Activated naive CD8-positive, alpha-beta T cell (primary cell): ENCODE measurements at regions not wholly inside any gene's neighbourhood (a gene's known extent, or its start where the extent isn't known, plus 50 kb on each side); places are given as distances from the start of the nearest gene placed in this dataset.
"Not testable (repeated sequence)": the region's sequence is repeated elsewhere in the genome, so short reads cannot be mapped to it uniquely, and the experiment has no call there.

Source experiments
- H3K27ac Mint-ChIP-seq: one replicate; pipeline ENCODE4 v1.8.0; 2021; ENCODE audit warnings: mixed read lengths
- H3K27me3 Mint-ChIP-seq: one replicate; pipeline ENCODE4 v1.8.0; 2021; ENCODE audit warnings: mixed read lengths
- H3K36me3 Mint-ChIP-seq: one replicate; pipeline ENCODE4 v1.8.0; 2021; ENCODE audit warnings: mixed read lengths
- H3K4me1 Mint-ChIP-seq: one replicate; pipeline ENCODE4 v1.8.0; 2021; ENCODE audit warnings: low read depth, mixed read lengths
- H3K4me3 Mint-ChIP-seq: one replicate; pipeline ENCODE4 v1.8.0; 2021; ENCODE audit warnings: mild to moderate bottlenecking, mixed read lengths
- H3K9me3 Mint-ChIP-seq: one replicate; pipeline ENCODE4 v1.8.0; 2021; ENCODE audit warnings: low read depth, mixed read lengths

DNA sequence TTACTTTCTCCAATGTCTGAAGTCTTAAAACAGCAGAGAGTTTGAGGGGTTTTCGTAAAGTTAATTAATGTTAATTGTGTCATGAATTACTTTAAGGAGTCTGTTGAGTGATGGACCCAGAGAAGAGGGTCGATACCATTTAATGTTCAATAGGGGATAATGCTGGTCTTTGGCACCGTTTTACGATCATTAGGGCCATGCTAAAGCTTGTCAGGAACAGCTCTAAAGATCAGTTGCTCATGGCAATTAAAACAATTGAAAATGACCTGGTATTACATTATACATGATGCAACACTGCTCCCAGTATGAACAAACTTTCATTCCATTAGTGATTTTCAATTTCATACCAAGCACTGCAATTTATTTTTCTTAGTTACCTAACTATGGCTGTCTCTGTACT, 296.9 kb downstream of the ETV1 start:
- Mint-ChIP-seq H3K4me1 (no peaks in the 10 kb centered on the region), H3K9me3 (peaks cover 3% of the 10 kb centered on the region), H3K27ac (no peak overlapping the region), H3K27me3 (no peaks in the 10 kb centered on the region), H3K4me3 (no peak overlapping the region), H3K36me3 (no peaks in the 10 kb centered on the region)

DNA sequence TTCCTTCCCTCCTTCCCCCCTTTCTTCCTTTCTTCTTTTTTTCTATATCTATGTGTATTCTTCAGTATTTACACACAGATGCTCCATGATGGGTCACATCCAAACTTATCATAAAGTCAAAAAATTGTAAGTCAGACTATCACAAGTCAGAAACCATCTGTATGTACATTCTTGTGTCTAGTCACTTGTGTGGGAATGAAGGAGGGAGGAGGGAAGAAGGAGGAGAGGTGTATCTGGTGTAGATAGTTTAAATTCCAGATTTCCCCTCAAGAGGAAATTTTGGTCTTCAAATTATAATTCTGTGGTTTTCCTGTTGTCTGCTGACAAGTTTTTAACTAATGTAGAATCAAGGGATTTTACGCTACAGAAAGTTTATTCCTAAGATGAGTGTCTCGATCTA, 287.2 kb downstream of the ETV1 start:
- H3K4me3 Mint-ChIP-seq = no peak overlapping the region
- H3K36me3 Mint-ChIP-seq = no peaks in the 10 kb centered on the region
- no peaks in the 10 kb centered on the region for H3K27me3 Mint-ChIP-seq
- H3K27ac Mint-ChIP-seq = no peak overlapping the region
- no peaks in the 10 kb centered on the region for H3K4me1 Mint-ChIP-seq
- H3K9me3 Mint-ChIP-seq = peaks cover 5% of the 10 kb centered on the region

DNA sequence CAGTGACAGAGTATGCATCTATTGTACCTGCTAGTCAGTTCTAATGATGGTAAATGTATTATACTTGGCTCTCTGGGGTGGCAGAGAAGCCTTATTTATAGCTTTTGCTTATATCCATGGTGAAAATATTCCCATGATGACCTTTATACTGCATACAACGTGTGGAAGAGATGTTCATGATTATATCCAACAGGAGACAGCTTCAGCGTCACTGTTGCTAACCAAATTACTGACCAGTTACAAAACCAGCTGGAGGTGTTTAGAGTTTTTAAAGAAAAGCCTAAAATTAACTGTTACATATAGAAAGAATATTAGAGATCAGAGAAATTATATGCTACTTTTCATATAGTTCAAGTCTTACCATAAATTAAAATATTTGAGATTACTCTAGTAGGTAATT, 280.8 kb downstream of the ETV1 start:
- no peak overlapping the region for H3K27ac Mint-ChIP-seq
- H3K27me3 Mint-ChIP-seq = no peaks in the 10 kb centered on the region
- H3K4me3 Mint-ChIP-seq = no peak overlapping the region
- H3K4me1 Mint-ChIP-seq = no peaks in the 10 kb centered on the region
- no peaks in the 10 kb centered on the region for H3K36me3 Mint-ChIP-seq
- peaks cover under 1% of the 10 kb centered on the region for H3K9me3 Mint-ChIP-seq

DNA sequence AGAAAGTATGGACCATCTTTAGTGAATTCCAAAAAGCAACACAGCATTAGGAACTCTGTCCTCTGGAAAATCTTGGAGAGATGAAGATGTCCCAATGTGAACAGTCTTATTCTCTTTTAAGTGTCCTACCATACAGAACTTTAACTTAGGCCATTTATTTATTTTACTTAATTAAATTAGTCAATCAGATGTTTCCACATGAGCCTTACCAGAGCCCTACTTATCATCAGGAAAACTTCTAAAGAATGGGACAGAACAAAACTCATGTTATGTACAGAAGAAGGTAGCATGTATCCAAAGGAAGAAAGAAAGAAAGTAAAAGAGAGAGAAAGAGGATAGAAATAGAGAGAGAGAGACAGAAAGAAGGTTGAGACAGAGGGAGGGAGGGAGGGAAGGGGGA, 276.4 kb downstream of the ETV1 start:
- no peaks in the 10 kb centered on the region for H3K27me3 Mint-ChIP-seq
- H3K36me3 Mint-ChIP-seq = no peaks in the 10 kb centered on the region
- H3K9me3 Mint-ChIP-seq = peaks cover 7% of the 10 kb centered on the region
- no peaks in the 10 kb centered on the region for H3K4me1 Mint-ChIP-seq
- no peak overlapping the region for H3K27ac Mint-ChIP-seq
- no peak overlapping the region for H3K4me3 Mint-ChIP-seq

DNA sequence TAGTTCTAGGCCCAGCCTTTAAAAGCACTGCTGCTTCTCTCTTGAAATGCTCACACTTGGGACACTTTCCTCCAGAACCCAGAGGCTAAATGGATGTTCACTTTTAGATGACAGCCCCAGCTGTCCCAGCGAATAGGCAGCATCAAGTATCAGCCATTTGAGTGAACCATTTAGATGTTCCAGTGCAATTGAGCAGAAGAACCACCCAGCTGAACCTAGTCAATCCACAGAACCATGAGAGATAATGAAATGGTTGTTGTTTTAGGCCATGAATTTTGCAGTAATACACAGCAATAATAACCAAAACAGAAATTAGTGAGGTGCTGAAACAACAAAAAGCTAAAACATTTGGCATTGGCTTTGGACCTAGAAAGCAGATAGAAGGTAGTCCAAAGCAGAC, 273.9 kb downstream of the ETV1 start:
- Mint-ChIP-seq H3K27ac (no peak overlapping the region), H3K4me1 (no peaks in the 10 kb centered on the region), H3K36me3 (no peaks in the 10 kb centered on the region), H3K4me3 (no peak overlapping the region), H3K9me3 (peaks cover 7% of the 10 kb centered on the region), H3K27me3 (no peaks in the 10 kb centered on the region)

DNA sequence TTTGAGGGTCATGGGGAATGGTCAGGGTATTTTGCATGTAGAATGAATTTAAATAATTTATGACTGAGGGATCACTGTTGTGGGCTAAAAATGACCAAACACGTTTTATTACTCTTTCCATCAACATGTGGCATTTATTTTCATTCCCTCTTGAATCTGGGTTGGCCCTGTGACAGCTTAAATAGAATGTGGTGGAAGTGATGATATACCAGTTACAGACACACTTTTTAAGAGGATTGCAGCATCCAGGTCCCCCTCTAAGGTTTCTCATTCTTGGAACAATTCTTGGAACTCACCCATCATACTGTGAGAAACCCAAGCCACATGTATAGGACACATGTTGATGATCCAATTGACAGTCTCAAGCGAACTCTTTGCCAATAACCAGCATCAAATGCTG, 272.4 kb downstream of the ETV1 start:
- peaks cover 7% of the 10 kb centered on the region for H3K9me3 Mint-ChIP-seq
- no peaks in the 10 kb centered on the region for H3K4me1 Mint-ChIP-seq
- H3K36me3 Mint-ChIP-seq = no peaks in the 10 kb centered on the region
- no peak overlapping the region for H3K27ac Mint-ChIP-seq
- H3K27me3 Mint-ChIP-seq = no peaks in the 10 kb centered on the region
- no peak overlapping the region for H3K4me3 Mint-ChIP-seq

DNA sequence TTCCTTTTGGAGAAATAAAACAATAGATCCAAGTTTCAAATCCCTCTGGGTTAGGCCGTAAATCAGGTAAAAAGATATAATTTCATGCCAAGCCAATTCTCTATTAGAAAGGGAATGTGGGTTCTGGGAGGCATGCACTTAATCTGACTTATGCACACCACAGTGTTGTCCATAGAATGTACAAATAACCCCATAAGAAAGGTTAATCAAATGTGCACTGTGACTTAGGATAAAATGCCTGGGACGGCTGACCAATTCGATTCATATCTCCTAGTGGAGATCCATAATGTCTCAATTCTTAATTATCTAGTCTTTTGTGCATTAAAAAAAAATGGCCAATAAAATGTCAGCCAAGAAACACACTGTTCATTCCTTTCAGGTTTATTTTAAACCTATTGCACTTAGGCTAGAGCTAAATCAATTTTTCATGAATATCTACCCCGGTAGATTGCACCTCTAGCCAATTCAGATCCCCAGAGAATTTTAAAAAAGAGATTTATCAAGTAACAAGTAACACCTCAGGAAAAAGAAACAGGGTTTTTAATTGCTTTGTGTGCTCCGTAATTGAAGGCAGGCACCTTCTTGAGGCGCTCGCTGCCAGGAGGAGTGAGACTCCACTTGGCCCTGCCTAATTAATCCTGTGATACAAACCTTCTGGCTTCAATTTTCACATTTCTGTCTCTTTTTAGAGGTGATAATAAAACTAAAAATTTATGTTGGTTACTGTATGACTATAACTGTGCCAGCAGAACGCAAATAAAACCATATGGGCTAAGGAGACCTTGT, 265.1 kb downstream of the ETV1 start:
- no peaks in the 10 kb centered on the region for H3K27me3 Mint-ChIP-seq
- H3K9me3 Mint-ChIP-seq = peaks cover 4% of the 10 kb centered on the region
- no peak overlapping the region for H3K4me3 Mint-ChIP-seq
- H3K27ac Mint-ChIP-seq = no peak overlapping the region
- no peaks in the 10 kb centered on the region for H3K4me1 Mint-ChIP-seq
- no peaks in the 10 kb centered on the region for H3K36me3 Mint-ChIP-seq

DNA sequence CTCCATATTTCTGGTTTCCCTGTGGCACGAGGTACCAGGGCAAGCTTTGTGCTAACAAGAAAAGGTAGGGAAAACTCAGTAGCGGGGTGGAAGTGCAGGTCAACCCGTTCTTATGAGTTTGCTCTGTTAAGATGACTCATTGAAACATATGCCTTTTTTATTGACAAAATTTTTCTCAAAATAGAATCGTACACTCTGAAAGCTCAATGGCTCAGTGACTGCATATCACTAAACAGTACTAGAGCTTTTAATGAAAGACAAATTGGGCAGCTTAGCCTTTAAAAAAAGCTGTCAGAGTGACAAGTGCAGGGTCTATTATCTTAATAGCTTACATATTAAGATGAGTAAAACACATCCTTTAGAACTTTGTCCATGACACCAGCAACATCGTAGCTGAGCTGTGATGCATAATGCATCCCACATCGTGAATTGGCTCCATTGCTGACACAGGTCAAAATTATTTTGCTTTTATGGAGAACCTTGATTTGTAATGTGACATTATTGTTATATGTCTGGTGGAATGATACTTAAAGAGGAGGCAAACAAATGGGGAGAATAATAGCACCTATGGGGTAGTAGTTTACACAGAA, 264.4 kb downstream of the ETV1 start:
- Mint-ChIP-seq H3K4me3 (no peak overlapping the region), H3K27ac (no peak overlapping the region), H3K27me3 (no peaks in the 10 kb centered on the region), H3K9me3 (peaks cover 4% of the 10 kb centered on the region), H3K36me3 (no peaks in the 10 kb centered on the region), H3K4me1 (no peaks in the 10 kb centered on the region)

DNA sequence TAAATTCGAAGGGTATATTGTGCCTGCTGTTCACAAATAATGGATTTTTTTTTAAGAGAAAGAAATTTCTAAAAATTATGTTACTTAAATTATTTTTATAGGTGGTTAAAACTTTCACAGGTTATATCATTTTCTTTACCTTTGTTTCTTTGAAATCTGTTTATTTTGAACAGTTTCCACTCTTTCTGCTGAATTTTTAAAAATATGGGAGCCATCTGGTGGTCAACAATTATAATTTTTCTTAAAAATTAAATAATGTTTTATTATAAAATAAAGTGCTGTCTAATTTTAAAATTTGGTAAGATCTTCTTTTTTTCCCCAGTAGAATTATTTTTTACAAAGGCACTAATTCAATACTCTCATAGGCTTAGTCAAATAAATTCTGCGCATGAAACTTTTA, 263.9 kb downstream of the ETV1 start:
- Mint-ChIP-seq H3K9me3 (peaks cover 5% of the 10 kb centered on the region), H3K27ac (no peak overlapping the region), H3K4me1 (no peaks in the 10 kb centered on the region), H3K36me3 (no peaks in the 10 kb centered on the region), H3K27me3 (no peaks in the 10 kb centered on the region), H3K4me3 (no peak overlapping the region)

DNA sequence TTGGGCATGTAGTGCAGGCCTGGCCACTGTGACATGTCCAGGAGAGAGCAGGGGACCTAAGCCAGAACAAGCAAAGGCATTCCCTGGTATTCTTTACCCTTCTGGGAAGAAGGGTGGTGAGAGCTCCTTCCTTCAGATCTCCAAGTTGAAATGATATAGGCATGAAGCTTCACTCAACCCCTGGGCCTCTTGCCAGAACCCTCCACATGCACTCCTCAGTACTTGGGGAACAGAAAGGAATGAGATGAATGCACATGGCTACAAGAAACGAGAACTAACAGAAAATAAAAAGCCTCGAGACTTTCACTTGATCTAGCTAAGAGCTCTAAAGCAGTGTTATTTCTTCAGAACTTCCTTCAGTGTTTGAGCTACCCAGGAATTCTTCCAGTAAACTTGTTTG, 262.2 kb downstream of the ETV1 start:
- H3K4me1 Mint-ChIP-seq = no peaks in the 10 kb centered on the region
- H3K27me3 Mint-ChIP-seq = no peaks in the 10 kb centered on the region
- no peak overlapping the region for H3K4me3 Mint-ChIP-seq
- H3K9me3 Mint-ChIP-seq = peaks cover 10% of the 10 kb centered on the region
- no peak overlapping the region for H3K27ac Mint-ChIP-seq
- no peaks in the 10 kb centered on the region for H3K36me3 Mint-ChIP-seq

DNA sequence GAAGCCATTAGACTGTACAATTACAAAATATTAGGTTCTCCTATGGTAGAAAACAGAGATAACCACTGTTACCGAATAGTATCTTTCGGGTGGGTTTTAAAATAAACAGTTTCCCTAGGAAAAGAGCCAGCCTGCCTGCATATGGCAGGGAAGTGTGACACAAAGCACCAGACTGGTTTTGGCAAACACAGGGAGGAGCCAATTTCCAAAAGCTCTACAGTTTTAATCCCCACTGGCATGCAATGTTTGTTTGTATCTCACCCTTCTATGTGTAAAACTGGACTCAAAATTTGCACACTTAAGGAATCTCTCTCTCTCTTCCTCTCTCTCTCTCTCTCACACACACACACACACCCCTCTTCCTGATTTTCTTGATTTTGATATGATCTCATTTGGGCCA, 261.7 kb downstream of the ETV1 start:
- H3K27ac Mint-ChIP-seq = no peak overlapping the region
- H3K36me3 Mint-ChIP-seq = no peaks in the 10 kb centered on the region
- H3K4me1 Mint-ChIP-seq = no peaks in the 10 kb centered on the region
- peaks cover 10% of the 10 kb centered on the region for H3K9me3 Mint-ChIP-seq
- no peaks in the 10 kb centered on the region for H3K27me3 Mint-ChIP-seq
- no peak overlapping the region for H3K4me3 Mint-ChIP-seq

DNA sequence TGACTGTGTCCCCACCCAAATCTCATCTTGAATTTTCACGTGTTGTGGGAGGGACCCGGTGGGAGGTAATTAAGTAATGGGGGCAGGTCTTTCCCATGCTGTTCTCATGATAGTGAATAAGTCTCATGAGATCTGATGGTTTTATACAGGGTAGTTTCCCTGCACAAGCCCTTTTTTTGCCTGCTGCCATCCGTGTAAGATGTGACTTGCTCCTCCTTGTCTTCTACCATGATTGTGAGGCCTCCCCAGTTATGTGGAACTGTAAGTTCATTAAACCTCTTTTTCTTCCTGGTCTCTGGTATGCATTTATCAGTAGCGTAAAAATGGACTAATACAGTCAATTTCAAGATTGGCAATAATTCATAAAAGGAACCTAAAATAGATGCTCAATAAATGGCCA, 261.0 kb downstream of the ETV1 start:
- not testable (repeated sequence) for H3K27ac Mint-ChIP-seq

DNA sequence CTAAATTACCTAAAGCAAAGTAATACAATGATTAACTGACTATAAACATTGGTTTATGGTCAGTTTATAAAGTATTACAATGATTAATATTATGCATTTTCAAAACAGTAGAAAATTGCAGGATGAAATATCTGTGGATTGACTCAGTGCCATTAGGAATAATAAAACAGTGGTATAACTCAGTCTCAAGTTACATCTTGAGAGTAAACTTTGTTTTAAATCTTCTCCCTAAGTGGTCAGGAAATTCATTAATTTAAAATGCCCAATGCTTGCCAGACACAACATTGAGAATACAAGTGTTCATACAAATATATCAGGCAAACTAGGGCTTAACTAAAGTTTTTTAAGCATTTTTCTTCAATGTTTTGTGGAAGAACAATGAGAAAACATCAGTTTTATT, 257.8 kb downstream of the ETV1 start:
- Mint-ChIP-seq H3K36me3 (no peaks in the 10 kb centered on the region), H3K4me1 (no peaks in the 10 kb centered on the region), H3K9me3 (peaks cover 10% of the 10 kb centered on the region), H3K27me3 (no peaks in the 10 kb centered on the region), H3K4me3 (no peak overlapping the region), H3K27ac (no peak overlapping the region)

More for the DNA sequence above, 261.0 kb downstream of the ETV1 start:
- not testable (repeated sequence) for H3K27me3 Mint-ChIP-seq, H3K36me3 Mint-ChIP-seq, H3K4me3 Mint-ChIP-seq, H3K4me1 Mint-ChIP-seq
- peaks cover 10% of the 10 kb centered on the region for H3K9me3 Mint-ChIP-seq

DNA sequence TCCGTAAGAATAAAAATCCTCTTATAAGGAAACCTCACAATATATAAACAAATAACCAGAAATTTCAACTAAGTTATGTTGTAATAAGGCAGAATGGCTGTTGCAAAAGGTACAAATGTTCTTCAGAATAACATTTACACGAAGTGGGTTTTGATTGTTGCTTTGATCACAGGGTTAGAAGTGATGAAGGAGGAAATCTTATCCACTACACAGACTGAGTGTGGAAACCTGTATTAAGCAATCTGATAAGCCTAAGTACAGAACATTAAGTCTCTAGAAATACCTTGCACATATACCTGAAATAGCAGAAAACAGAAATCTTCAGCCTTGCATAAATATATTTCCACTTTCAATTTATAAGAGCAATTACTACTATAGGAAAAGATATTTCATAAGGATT, 251.9 kb downstream of the ETV1 start:
- H3K27me3 Mint-ChIP-seq = no peaks in the 10 kb centered on the region
- H3K4me1 Mint-ChIP-seq = no peaks in the 10 kb centered on the region
- no peaks in the 10 kb centered on the region for H3K9me3 Mint-ChIP-seq
- no peaks in the 10 kb centered on the region for H3K36me3 Mint-ChIP-seq
- no peak overlapping the region for H3K4me3 Mint-ChIP-seq
- no peak overlapping the region for H3K27ac Mint-ChIP-seq

DNA sequence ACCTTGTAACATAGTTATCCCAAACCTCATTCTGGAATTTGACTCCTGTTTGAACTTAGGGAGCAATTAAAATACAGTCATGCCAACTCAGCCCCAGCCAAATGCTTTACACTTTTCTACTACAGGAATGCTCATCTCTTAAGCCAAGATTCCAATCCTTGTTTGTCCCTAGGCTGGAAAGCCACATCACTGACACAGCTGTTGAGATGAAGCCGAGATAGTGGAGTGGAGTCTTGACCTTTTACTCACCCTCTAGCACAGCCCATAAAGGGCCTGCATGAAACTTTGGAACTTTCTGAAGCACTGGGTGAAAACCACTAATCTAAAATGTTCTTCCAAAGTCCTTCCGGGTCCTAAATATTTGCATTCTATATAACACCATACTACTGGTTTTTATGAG, 247.3 kb downstream of the ETV1 start:
- Mint-ChIP-seq H3K36me3 (no peaks in the 10 kb centered on the region), H3K27me3 (no peaks in the 10 kb centered on the region), H3K9me3 (no peaks in the 10 kb centered on the region), H3K27ac (no peak overlapping the region), H3K4me3 (no peak overlapping the region), H3K4me1 (no peaks in the 10 kb centered on the region)

DNA sequence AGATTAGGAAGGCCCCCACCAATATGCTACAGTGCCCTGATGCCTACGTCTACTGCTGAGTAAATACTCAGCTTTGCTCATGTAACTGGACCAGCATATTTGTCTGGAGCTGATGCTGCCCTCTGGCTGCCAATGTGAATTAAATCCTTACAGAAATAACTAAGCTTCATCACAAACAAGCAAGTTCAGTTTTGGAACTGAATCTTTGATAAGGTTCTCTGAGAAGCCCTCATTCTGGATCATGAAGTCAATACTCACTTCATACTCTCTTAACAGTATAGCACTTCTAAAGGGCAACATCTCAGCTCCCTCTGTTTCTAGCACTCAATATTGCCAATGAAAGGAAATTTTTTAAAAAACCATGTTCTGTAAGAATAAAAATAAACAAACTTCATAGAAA, 246.7 kb downstream of the ETV1 start:
- Mint-ChIP-seq H3K9me3 (no peaks in the 10 kb centered on the region), H3K4me1 (no peaks in the 10 kb centered on the region), H3K27me3 (no peaks in the 10 kb centered on the region), H3K27ac (no peak overlapping the region), H3K36me3 (no peaks in the 10 kb centered on the region), H3K4me3 (no peak overlapping the region)
